ENCODE measurements at regions not wholly inside any gene's neighbourhood (a gene's known extent, or its start where the extent isn't known, plus 50 kb on each side); places are given as distances from the start of the nearest gene placed in this dataset.

GRCh38 chr2:84194949-84195644 is 264.0 kb downstream of the SUCLG1 start:
- TF ChIP-seq CTCF (IDR thresholded peaks at IDR 0.05; ENCODE audit: poor library complexity) (no peak), EZH2phosphoT487 (IDR thresholded peaks at IDR 0.05; ENCODE audit: low read depth, severe bottlenecking, unreplicated experiment) (no peak), EZH2 (IDR thresholded peaks at IDR 0.05; ENCODE audit: borderline replicate concordance) (no peak)
